ENCODE measurements at regions not wholly inside any gene's neighbourhood (a gene's known extent, or its start where the extent isn't known, plus 50 kb on each side); places are given as distances from the start of the nearest gene placed in this dataset.

- H3K36me3 ChIP-seq (ENCODE audit: control insufficient read depth, insufficient read depth, low read length): no peaks in the 10 kb centered on the region
- no peak overlapping the region for H3K9ac ChIP-seq (ENCODE audit: low read depth, low read length)
- H3K9me3 ChIP-seq (ENCODE audit: control insufficient read depth, insufficient read depth, low read length): no peaks in the 10 kb centered on the region
- H3K4me3 ChIP-seq (ENCODE audit: low read depth, low read length): no peak overlapping the region
- H3K4me1 ChIP-seq (ENCODE audit: control insufficient read depth, insufficient read depth, low read length): no peaks in the 10 kb centered on the region
- no peaks in the 10 kb centered on the region for H3K27me3 ChIP-seq (ENCODE audit: control insufficient read depth, insufficient read depth, low read length)
These were observed 706.8 kb downstream of the SLC4A3 start for GRCh38 chr2:220334210-220334609.

GRCh38 chr2:220334871-220335590 is 707.6 kb downstream of the SLC4A3 start:
- H3K4me1 ChIP-seq (ENCODE audit: control insufficient read depth, insufficient read depth, low read length): no peaks in the 10 kb centered on the region
- H3K27me3 ChIP-seq (ENCODE audit: control insufficient read depth, insufficient read depth, low read length): no peaks in the 10 kb centered on the region
- no peak overlapping the region for H3K4me3 ChIP-seq (ENCODE audit: low read depth, low read length)
- no peak overlapping the region for H3K9ac ChIP-seq (ENCODE audit: low read depth, low read length)
- no peaks in the 10 kb centered on the region for H3K36me3 ChIP-seq (ENCODE audit: control insufficient read depth, insufficient read depth, low read length)
- no peaks in the 10 kb centered on the region for H3K9me3 ChIP-seq (ENCODE audit: control insufficient read depth, insufficient read depth, low read length)

GRCh38 chr2:220335591-220335915 is 708.1 kb downstream of the SLC4A3 start:
- H3K9me3 ChIP-seq (ENCODE audit: control insufficient read depth, insufficient read depth, low read length): no peaks in the 10 kb centered on the region
- H3K4me1 ChIP-seq (ENCODE audit: control insufficient read depth, insufficient read depth, low read length): no peaks in the 10 kb centered on the region
- H3K27me3 ChIP-seq (ENCODE audit: control insufficient read depth, insufficient read depth, low read length): no peaks in the 10 kb centered on the region
- no peak overlapping the region for H3K4me3 ChIP-seq (ENCODE audit: low read depth, low read length)
- no peaks in the 10 kb centered on the region for H3K36me3 ChIP-seq (ENCODE audit: control insufficient read depth, insufficient read depth, low read length)
- no peak overlapping the region for H3K9ac ChIP-seq (ENCODE audit: low read depth, low read length)

GRCh38 chr2:220336771-220337170 is 709.3 kb downstream of the SLC4A3 start:
- no peaks in the 10 kb centered on the region for H3K36me3 ChIP-seq (ENCODE audit: control insufficient read depth, insufficient read depth, low read length)
- H3K4me1 ChIP-seq (ENCODE audit: control insufficient read depth, insufficient read depth, low read length): no peaks in the 10 kb centered on the region
- H3K9me3 ChIP-seq (ENCODE audit: control insufficient read depth, insufficient read depth, low read length): no peaks in the 10 kb centered on the region
- no peak overlapping the region for H3K4me3 ChIP-seq (ENCODE audit: low read depth, low read length)
- no peaks in the 10 kb centered on the region for H3K27me3 ChIP-seq (ENCODE audit: control insufficient read depth, insufficient read depth, low read length)
- no peak overlapping the region for H3K9ac ChIP-seq (ENCODE audit: low read depth, low read length)

GRCh38 chr2:220337611-220338440 is 710.4 kb downstream of the SLC4A3 start:
- no peaks in the 10 kb centered on the region for H3K27me3 ChIP-seq (ENCODE audit: control insufficient read depth, insufficient read depth, low read length)
- H3K4me3 ChIP-seq (ENCODE audit: low read depth, low read length): no peak overlapping the region
- no peak overlapping the region for H3K9ac ChIP-seq (ENCODE audit: low read depth, low read length)
- H3K4me1 ChIP-seq (ENCODE audit: control insufficient read depth, insufficient read depth, low read length): no peaks in the 10 kb centered on the region
- no peaks in the 10 kb centered on the region for H3K9me3 ChIP-seq (ENCODE audit: control insufficient read depth, insufficient read depth, low read length)
- H3K36me3 ChIP-seq (ENCODE audit: control insufficient read depth, insufficient read depth, low read length): no peaks in the 10 kb centered on the region

GRCh38 chr2:220341014-220341413 is 713.6 kb downstream of the SLC4A3 start:
- H3K9ac ChIP-seq (ENCODE audit: low read depth, low read length): no peak overlapping the region
- no peaks in the 10 kb centered on the region for H3K36me3 ChIP-seq (ENCODE audit: control insufficient read depth, insufficient read depth, low read length)
- no peaks in the 10 kb centered on the region for H3K9me3 ChIP-seq (ENCODE audit: control insufficient read depth, insufficient read depth, low read length)
- H3K27me3 ChIP-seq (ENCODE audit: control insufficient read depth, insufficient read depth, low read length): no peaks in the 10 kb centered on the region
- H3K4me3 ChIP-seq (ENCODE audit: low read depth, low read length): no peak overlapping the region
- H3K4me1 ChIP-seq (ENCODE audit: control insufficient read depth, insufficient read depth, low read length): no peaks in the 10 kb centered on the region

GRCh38 chr2:220346919-220347318 is 719.5 kb downstream of the SLC4A3 start:
- Histone ChIP-seq H3K4me1 (ENCODE audit: control insufficient read depth, insufficient read depth, low read length) (no peaks in the 10 kb centered on the region), H3K9ac (ENCODE audit: low read depth, low read length) (no peak overlapping the region), H3K4me3 (ENCODE audit: low read depth, low read length) (no peak overlapping the region), H3K9me3 (ENCODE audit: control insufficient read depth, insufficient read depth, low read length) (no peaks in the 10 kb centered on the region), H3K27me3 (ENCODE audit: control insufficient read depth, insufficient read depth, low read length) (no peaks in the 10 kb centered on the region), H3K36me3 (ENCODE audit: control insufficient read depth, insufficient read depth, low read length) (no peaks in the 10 kb centered on the region)

- Histone ChIP-seq H3K4me1 (ENCODE audit: control insufficient read depth, insufficient read depth, low read length) (no peaks in the 10 kb centered on the region), H3K9me3 (ENCODE audit: control insufficient read depth, insufficient read depth, low read length) (no peaks in the 10 kb centered on the region), H3K9ac (ENCODE audit: low read depth, low read length) (no peak overlapping the region), H3K27me3 (ENCODE audit: control insufficient read depth, insufficient read depth, low read length) (no peaks in the 10 kb centered on the region), H3K4me3 (ENCODE audit: low read depth, low read length) (no peak overlapping the region), H3K36me3 (ENCODE audit: control insufficient read depth, insufficient read depth, low read length) (no peaks in the 10 kb centered on the region)
These were observed 720.2 kb downstream of the SLC4A3 start for GRCh38 chr2:220347626-220348025.

- no peak overlapping the region for H3K9ac ChIP-seq (ENCODE audit: low read depth, low read length)
- no peaks in the 10 kb centered on the region for H3K4me1 ChIP-seq (ENCODE audit: control insufficient read depth, insufficient read depth, low read length)
- H3K9me3 ChIP-seq (ENCODE audit: control insufficient read depth, insufficient read depth, low read length): no peaks in the 10 kb centered on the region
- H3K4me3 ChIP-seq (ENCODE audit: low read depth, low read length): no peak overlapping the region
- no peaks in the 10 kb centered on the region for H3K36me3 ChIP-seq (ENCODE audit: control insufficient read depth, insufficient read depth, low read length)
- no peaks in the 10 kb centered on the region for H3K27me3 ChIP-seq (ENCODE audit: control insufficient read depth, insufficient read depth, low read length)
These were observed 720.8 kb downstream of the SLC4A3 start for GRCh38 chr2:220348206-220348605.

- Histone ChIP-seq H3K9ac (ENCODE audit: low read depth, low read length) (no peak overlapping the region), H3K4me1 (ENCODE audit: control insufficient read depth, insufficient read depth, low read length) (no peaks in the 10 kb centered on the region), H3K4me3 (ENCODE audit: low read depth, low read length) (no peak overlapping the region), H3K36me3 (ENCODE audit: control insufficient read depth, insufficient read depth, low read length) (no peaks in the 10 kb centered on the region), H3K27me3 (ENCODE audit: control insufficient read depth, insufficient read depth, low read length) (no peaks in the 10 kb centered on the region), H3K9me3 (ENCODE audit: control insufficient read depth, insufficient read depth, low read length) (no peaks in the 10 kb centered on the region)
These were observed 726.5 kb downstream of the SLC4A3 start for GRCh38 chr2:220353897-220354296.

- Histone ChIP-seq H3K4me3 (ENCODE audit: low read depth, low read length) (no peak overlapping the region), H3K36me3 (ENCODE audit: control insufficient read depth, insufficient read depth, low read length) (no peaks in the 10 kb centered on the region), H3K4me1 (ENCODE audit: control insufficient read depth, insufficient read depth, low read length) (no peaks in the 10 kb centered on the region), H3K9me3 (ENCODE audit: control insufficient read depth, insufficient read depth, low read length) (no peaks in the 10 kb centered on the region), H3K9ac (ENCODE audit: low read depth, low read length) (no peak overlapping the region), H3K27me3 (ENCODE audit: control insufficient read depth, insufficient read depth, low read length) (no peaks in the 10 kb centered on the region)
These were observed 728.6 kb downstream of the SLC4A3 start for GRCh38 chr2:220356076-220356475.

- Histone ChIP-seq H3K27me3 (ENCODE audit: control insufficient read depth, insufficient read depth, low read length) (no peaks in the 10 kb centered on the region), H3K9me3 (ENCODE audit: control insufficient read depth, insufficient read depth, low read length) (no peaks in the 10 kb centered on the region), H3K9ac (ENCODE audit: low read depth, low read length) (no peak overlapping the region), H3K36me3 (ENCODE audit: control insufficient read depth, insufficient read depth, low read length) (no peaks in the 10 kb centered on the region), H3K4me1 (ENCODE audit: control insufficient read depth, insufficient read depth, low read length) (no peaks in the 10 kb centered on the region), H3K4me3 (ENCODE audit: low read depth, low read length) (no peak overlapping the region)
These were observed 737.6 kb downstream of the SLC4A3 start for GRCh38 chr2:220365023-220365422.
